CD14-positive monocyte (primary cell): ENCODE measurements at regions not wholly inside any gene's neighbourhood (a gene's known extent, or its start where the extent isn't known, plus 50 kb on each side); places are given as distances from the start of the nearest gene placed in this dataset.

Source experiments
- DNase-seq, 3 donors: peaks; one replicate each; pipeline ENCODE4 v3.0.0-alpha.2; 2011 to 2022
- H2AFZ ChIP-seq: 2 replicates; pipeline ENCODE4 v1.6.0; 2012; ENCODE audit warnings: mild to moderate bottlenecking, low read depth, low read length, inconsistent platforms; ENCODE audit not compliant: insufficient read depth, poor library complexity, severe bottlenecking
- H3K27ac ChIP-seq, 2 donors: 1 replicate in 1 of 2; 2 replicates in 1 of 2; pipeline ENCODE4 v1.5.1; 2012 to 2013; ENCODE audit warnings: low read length in 2 of 2, control low read depth in 1 of 2, inconsistent platforms in 1 of 2, low read depth in 1 of 2, mild to moderate bottlenecking in 1 of 2
- H3K27me3 ChIP-seq, 2 donors: one replicate each; pipeline versions ENCODE4 v1.6.0 to v1.6.1; 2011 to 2013; ENCODE audit warnings: low read length in 2 of 2; ENCODE audit not compliant: control insufficient read depth in 2 of 2, insufficient read depth in 2 of 2
- H3K36me3 ChIP-seq, 2 donors: replicated peaks in 1 of 2; 1 replicate in 1 of 2; 2 replicates in 1 of 2; pipeline versions ENCODE4 v1.5.1 to v1.6.1; 2012 to 2013; ENCODE audit warnings: low read length in 2 of 2, control low read depth in 1 of 2, inconsistent platforms in 1 of 2, mild to moderate bottlenecking in 1 of 2; ENCODE audit not compliant: insufficient read depth in 2 of 2, control insufficient read depth in 1 of 2
- H3K4me1 ChIP-seq, 2 donors: 1 replicate in 1 of 2; 2 replicates in 1 of 2; pipeline versions ENCODE4 v1.5.1 to v1.6.1; 2012 to 2013; ENCODE audit warnings: low read length in 2 of 2, control low read depth in 1 of 2, inconsistent platforms in 1 of 2, mild to moderate bottlenecking in 1 of 2, moderate library complexity in 1 of 2; ENCODE audit not compliant: insufficient read depth in 2 of 2, control insufficient read depth in 1 of 2
- H3K4me2 ChIP-seq: replicated peaks from 2 replicates; pipeline ENCODE3; 2012; ENCODE audit warnings: low read length, moderate library complexity, mild to moderate bottlenecking; ENCODE audit not compliant: poor library complexity, severe bottlenecking; ENCODE audit errors: extremely low read depth
- H3K4me3 ChIP-seq, 3 experiments: fragments of 200-600 bp in 1 of 3; sonication (generic) in 1 of 3; replicated peaks in 1 of 3; 1 replicate in 2 of 3; 2 replicates in 1 of 3; pipeline ENCODE4 v1.5.1; 2011 to 2013; ENCODE audit warnings: low read length in 3 of 3, mild to moderate bottlenecking in 3 of 3, control low read depth in 2 of 3, low read depth in 2 of 3, inconsistent platforms in 1 of 3, moderate library complexity in 1 of 3
- H3K79me2 ChIP-seq: 2 replicates; pipeline ENCODE4 v1.6.0; 2012; ENCODE audit warnings: mild to moderate bottlenecking, control low read depth, inconsistent platforms, low read length, moderate library complexity; ENCODE audit not compliant: insufficient read depth
- H3K9ac ChIP-seq: 2 replicates; pipeline ENCODE4 v1.6.0; 2017; ENCODE audit warnings: low read length, mild to moderate bottlenecking; ENCODE audit not compliant: insufficient read depth, poor library complexity, severe bottlenecking
- H3K9me3 ChIP-seq, 2 donors: replicated peaks in 1 of 2; 1 replicate in 1 of 2; 2 replicates in 1 of 2; pipeline versions ENCODE4 v1.5.1 to v1.6.1; 2012 to 2013; ENCODE audit warnings: low read length in 2 of 2, control low read depth in 1 of 2; ENCODE audit not compliant: control insufficient read depth in 1 of 2, insufficient read depth in 1 of 2
- H4K20me1 ChIP-seq: 2 replicates; pipeline ENCODE4 v1.6.0; 2012; ENCODE audit warnings: mild to moderate bottlenecking, low read length, control low read depth, moderate library complexity; ENCODE audit not compliant: insufficient read depth
- H3K27ac Mint-ChIP-seq, 7 donors: one replicate each; pipeline ENCODE4 v1.8.0; 2020; ENCODE audit warnings: mild to moderate bottlenecking in 7 of 7, mixed read lengths in 7 of 7, moderate library complexity in 6 of 7, inconsistent platforms in 2 of 7
- H3K27me3 Mint-ChIP-seq, 3 donors: one replicate each; pipeline ENCODE4 v1.8.0; 2021 to 2022; ENCODE audit warnings: low read depth in 3 of 3, mild to moderate bottlenecking in 3 of 3, mixed read lengths in 3 of 3, moderate library complexity in 3 of 3, inconsistent platforms in 1 of 3
- H3K36me3 Mint-ChIP-seq, 2 donors: one replicate each; pipeline ENCODE4 v1.8.0; 2020; ENCODE audit warnings: mixed read lengths in 2 of 2, inconsistent platforms in 1 of 2, mild to moderate bottlenecking in 1 of 2
- H3K4me1 Mint-ChIP-seq: one replicate; pipeline ENCODE4 v1.8.0; 2020; ENCODE audit warnings: mild to moderate bottlenecking, mixed read lengths
- H3K4me3 Mint-ChIP-seq, 2 donors: one replicate each; pipeline ENCODE4 v1.8.0; 2020; ENCODE audit warnings: mild to moderate bottlenecking in 2 of 2, mixed read lengths in 2 of 2, moderate library complexity in 1 of 2
- H3K9me3 Mint-ChIP-seq, 7 donors: one replicate each; pipeline ENCODE4 v1.8.0; 2020 to 2022; ENCODE audit warnings: mixed read lengths in 7 of 7, mild to moderate bottlenecking in 6 of 7, moderate library complexity in 6 of 7, inconsistent platforms in 2 of 7
- CTCF ChIP-seq: fragments of 200-600 bp; IDR thresholded peaks from one replicate; pipeline ENCODE4 v1.8.0; 2022; ENCODE audit warnings: antibody characterized with exemption, mild to moderate bottlenecking
- WGBS: methylation state at CpG from one replicate; pipeline ENCODE4 v1.1.5; 2013; ENCODE audit warnings: missing lambda C conversion rate; ENCODE audit not compliant: insufficient coverage; 5-methylcytosine and 5-hydroxymethylcytosine counted together
- intact Hi-C, 2 donors: fragments of 100-400 bp; cut with micrococcal nuclease; formaldehyde crosslinking; loops; one replicate each; pipeline versions ENCODE4 v1.15.0 to v1.15.1; 2023

GRCh38 chr15:62287066-62287857, 122.2 kb upstream of the C2CD4B start:
- Histone ChIP-seq H3K4me2 (no peak overlapping the region), H3K27me3 (peaks cover 3 to 5% of the 10 kb centered on the region in 2 donors), H3K4me1 (no peaks in the 10 kb centered on the region), H3K9ac (no peak overlapping the region), H3K27ac (no peak overlapping the region), H3K4me3 (no peak overlapping the region), H3K36me3 (no peaks in the 10 kb centered on the region), H3K9me3 (no peaks in the 10 kb centered on the region), H2AFZ (no peak overlapping the region), H4K20me1 (no peaks in the 10 kb centered on the region), H3K79me2 (no peaks in the 10 kb centered on the region)
- Mint-ChIP-seq H3K27ac (no peak overlapping the region), H3K36me3 (no peaks in the 10 kb centered on the region), H3K4me1 (no peaks in the 10 kb centered on the region), H3K9me3 (peaks cover 0 to 17% (median 3%) of the 10 kb centered on the region in 7 donors), H3K27me3 (peaks cover 4 to 19% (median 7%) of the 10 kb centered on the region in 3 donors), H3K4me3 (no peak overlapping the region)
- no CpG with 5 or more reads among the region's 4 CpGs for WGBS
- no peak for DNase-seq
- intact Hi-C loops = no loop called here
- TF ChIP-seq CTCF = no peak

- H3K4me1 ChIP-seq = no peaks in the 10 kb centered on the region
- no peaks in the 10 kb centered on the region for H3K79me2 ChIP-seq
- TF ChIP-seq CTCF = no peak
- no peak overlapping the region for H3K27ac ChIP-seq
- H3K4me2 ChIP-seq = no peak overlapping the region
- H3K9me3 ChIP-seq = no peaks in the 10 kb centered on the region
- H3K4me1 Mint-ChIP-seq = no peaks in the 10 kb centered on the region
- H2AFZ ChIP-seq = no peak overlapping the region
- H3K4me3 Mint-ChIP-seq = no peak overlapping the region
- H3K9ac ChIP-seq = no peak overlapping the region
- peaks cover 0 to 11% (median 6%) of the 10 kb centered on the region in 7 donors for H3K9me3 Mint-ChIP-seq
- H3K36me3 ChIP-seq = no peaks in the 10 kb centered on the region
- intact Hi-C loops = no loop called here
- WGBS = no CpG with 5 or more reads among the region's 6 CpGs
- no peaks in the 10 kb centered on the region for H3K36me3 Mint-ChIP-seq
- H3K4me3 ChIP-seq = no peak overlapping the region
- DNase-seq = no peak
- H4K20me1 ChIP-seq = no peaks in the 10 kb centered on the region
- H3K27me3 Mint-ChIP-seq = peaks cover 4 to 19% (median 7%) of the 10 kb centered on the region in 3 donors
- no peak overlapping the region for H3K27ac Mint-ChIP-seq
- H3K27me3 ChIP-seq = peaks cover 3 to 5% of the 10 kb centered on the region in 2 donors
Measured at GRCh38 chr15:62288361-62289017, 123.4 kb upstream of the C2CD4B start.
